Mesenchymal stem cell (in vitro differentiated cells and primary cell): ENCODE measurements at regions not wholly inside any gene's neighbourhood (a gene's known extent, or its start where the extent isn't known, plus 50 kb on each side); places are given as distances from the start of the nearest gene placed in this dataset.

ENCODE experiments used
- DNase-seq: peaks from one replicate; pipeline ENCODE4 v3.0.0-alpha.2; 2013
- H2AFZ ChIP-seq: one replicate; pipeline ENCODE4 v1.6.1; 2013; ENCODE audit warnings: low read depth, mild to moderate bottlenecking, control low read depth, inconsistent platforms, low read length, moderate library complexity
- H2AK5ac ChIP-seq: 2 replicates; pipeline ENCODE4 v1.6.1; 2013; ENCODE audit warnings: low read length, moderate library complexity, mild to moderate bottlenecking, inconsistent platforms; ENCODE audit not compliant: severe bottlenecking
- H2BK120ac ChIP-seq: one replicate; pipeline ENCODE4 v1.6.1; 2013; ENCODE audit warnings: low read depth, mild to moderate bottlenecking, inconsistent platforms, low read length, moderate library complexity
- H2BK12ac ChIP-seq, 2 experiments: one replicate each; pipeline ENCODE4 v1.6.1; 2013; ENCODE audit warnings: inconsistent platforms in 2 of 2, low read length in 2 of 2, mild to moderate bottlenecking in 2 of 2, moderate library complexity in 2 of 2, control low read depth in 1 of 2
- H2BK15ac ChIP-seq: one replicate; pipeline ENCODE4 v1.6.1; 2013; ENCODE audit warnings: mild to moderate bottlenecking, low read depth, inconsistent platforms; ENCODE audit not compliant: poor library complexity, severe bottlenecking
- H2BK5ac ChIP-seq: 2 replicates; pipeline ENCODE4 v1.6.1; 2013; ENCODE audit warnings: low read depth, mild to moderate bottlenecking, low read length, control low read depth, inconsistent platforms; ENCODE audit not compliant: poor library complexity, severe bottlenecking
- H3K14ac ChIP-seq, 2 experiments: one replicate each; pipeline ENCODE4 v1.6.1; 2013; ENCODE audit warnings: inconsistent platforms in 2 of 2, low read length in 2 of 2, control low read depth in 1 of 2, mild to moderate bottlenecking in 1 of 2, moderate library complexity in 1 of 2
- H3K18ac ChIP-seq, 2 experiments: one replicate each; pipeline ENCODE4 v1.6.1; 2013; ENCODE audit warnings: inconsistent platforms in 2 of 2, low read length in 2 of 2, control low read depth in 1 of 2, low read depth in 1 of 2, mild to moderate bottlenecking in 1 of 2
- H3K23ac ChIP-seq, 2 experiments: one replicate each; pipeline ENCODE4 v1.6.1; 2013; ENCODE audit warnings: inconsistent platforms in 2 of 2, low read length in 2 of 2, mild to moderate bottlenecking in 2 of 2, moderate library complexity in 2 of 2, control low read depth in 1 of 2
- H3K27ac ChIP-seq: 2 replicates; pipeline ENCODE4 v1.5.1; 2013; ENCODE audit warnings: mild to moderate bottlenecking, moderate library complexity, low read length, control low read depth, inconsistent platforms; ENCODE audit not compliant: poor library complexity, severe bottlenecking
- H3K27me3 ChIP-seq, 2 experiments: 2 replicates each; pipeline versions ENCODE4 v1.6.1 to v1.7.0; 2013; ENCODE audit warnings: low read length in 2 of 2, mild to moderate bottlenecking in 2 of 2, moderate library complexity in 2 of 2, control low read depth in 1 of 2, inconsistent platforms in 1 of 2; ENCODE audit not compliant: control insufficient read depth in 1 of 2, insufficient read depth in 1 of 2
- H3K36me3 ChIP-seq, 2 experiments: 2 replicates each; pipeline versions ENCODE4 v1.6.1 to v1.7.0; 2013; ENCODE audit warnings: low read length in 2 of 2, control low read depth in 1 of 2, inconsistent platforms in 1 of 2, low read depth in 1 of 2, mild to moderate bottlenecking in 1 of 2; ENCODE audit not compliant: insufficient read depth in 2 of 2, control insufficient read depth in 1 of 2
- H3K4ac ChIP-seq, 2 experiments: one replicate each; pipeline ENCODE4 v1.6.1; 2013; ENCODE audit warnings: inconsistent platforms in 2 of 2, low read length in 2 of 2, mild to moderate bottlenecking in 2 of 2, moderate library complexity in 2 of 2, control low read depth in 1 of 2, low read depth in 1 of 2
- H3K4me1 ChIP-seq: 2 replicates; pipeline ENCODE4 v1.6.1; 2013; ENCODE audit warnings: low read depth, low read length, control low read depth; ENCODE audit not compliant: control insufficient read depth, insufficient read depth
- H3K4me2 ChIP-seq: 2 replicates; pipeline ENCODE4 v1.6.1; 2013; ENCODE audit warnings: low read length, mild to moderate bottlenecking, inconsistent platforms; ENCODE audit not compliant: poor library complexity, severe bottlenecking
- H3K4me3 ChIP-seq, 2 experiments: 2 replicates each; pipeline versions ENCODE4 v1.5.1 to v1.7.0; 2013; ENCODE audit warnings: low read length in 2 of 2, mild to moderate bottlenecking in 2 of 2, control low read depth in 1 of 2, low read depth in 1 of 2; ENCODE audit not compliant: insufficient read depth in 1 of 2
- H3K79me1 ChIP-seq: replicated peaks from 2 replicates; pipeline ENCODE4 v1.6.1; 2013; ENCODE audit warnings: mild to moderate bottlenecking, control low read depth, low read length, inconsistent platforms; ENCODE audit not compliant: poor library complexity, severe bottlenecking
- H3K9ac ChIP-seq: 2 replicates; pipeline ENCODE4 v1.7.0; 2013; ENCODE audit warnings: mild to moderate bottlenecking, low read length, moderate library complexity
- H3K9me3 ChIP-seq: 2 replicates; pipeline ENCODE4 v1.7.0; 2013; ENCODE audit warnings: mild to moderate bottlenecking, low read length; ENCODE audit not compliant: control insufficient read depth
- H4K8ac ChIP-seq: one replicate; pipeline ENCODE4 v1.6.1; 2013; ENCODE audit warnings: inconsistent platforms, mild to moderate bottlenecking, low read length, moderate library complexity
- H4K91ac ChIP-seq: one replicate; pipeline ENCODE4 v1.6.1; 2013; ENCODE audit warnings: mild to moderate bottlenecking, low read length, inconsistent platforms
- WGBS: methylation state at CpG from one replicate; pipeline ENCODE4 v1.1.7; 2013; ENCODE audit warnings: mixed read lengths; 5-methylcytosine and 5-hydroxymethylcytosine counted together

DNA sequence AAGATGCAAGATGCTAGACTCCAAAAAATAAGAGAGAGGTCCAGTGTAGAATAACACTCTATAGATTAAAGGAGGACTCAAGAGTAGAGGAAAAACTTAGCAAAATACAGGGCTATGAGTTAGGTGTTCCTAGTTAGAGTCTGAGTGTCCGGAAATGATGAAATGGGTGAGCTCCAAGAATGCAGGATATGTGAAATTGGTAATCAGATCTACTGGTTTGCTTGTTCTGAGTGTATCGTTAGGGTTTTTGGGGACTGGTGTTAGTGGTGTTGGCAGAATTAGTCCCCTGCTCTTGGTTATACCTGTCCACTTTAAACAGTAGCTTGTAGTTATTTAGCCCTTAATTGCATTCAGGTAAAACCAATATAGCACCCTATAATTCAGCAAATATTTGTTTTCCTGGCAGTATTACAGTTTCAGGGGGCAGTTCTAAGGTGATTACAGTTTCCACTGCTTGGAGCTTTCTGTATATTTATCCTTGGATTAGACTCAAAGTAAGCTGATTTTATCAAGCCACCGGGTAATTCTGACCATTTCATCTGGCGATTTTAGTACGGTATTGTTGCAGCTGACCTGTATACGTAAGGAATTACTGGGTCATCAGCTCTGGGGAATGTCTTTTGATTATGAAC is 332.7 kb downstream of the CHRM3 start:
- 90% methylated on average over 5 of the region's 6 CpGs for WGBS

DNA sequence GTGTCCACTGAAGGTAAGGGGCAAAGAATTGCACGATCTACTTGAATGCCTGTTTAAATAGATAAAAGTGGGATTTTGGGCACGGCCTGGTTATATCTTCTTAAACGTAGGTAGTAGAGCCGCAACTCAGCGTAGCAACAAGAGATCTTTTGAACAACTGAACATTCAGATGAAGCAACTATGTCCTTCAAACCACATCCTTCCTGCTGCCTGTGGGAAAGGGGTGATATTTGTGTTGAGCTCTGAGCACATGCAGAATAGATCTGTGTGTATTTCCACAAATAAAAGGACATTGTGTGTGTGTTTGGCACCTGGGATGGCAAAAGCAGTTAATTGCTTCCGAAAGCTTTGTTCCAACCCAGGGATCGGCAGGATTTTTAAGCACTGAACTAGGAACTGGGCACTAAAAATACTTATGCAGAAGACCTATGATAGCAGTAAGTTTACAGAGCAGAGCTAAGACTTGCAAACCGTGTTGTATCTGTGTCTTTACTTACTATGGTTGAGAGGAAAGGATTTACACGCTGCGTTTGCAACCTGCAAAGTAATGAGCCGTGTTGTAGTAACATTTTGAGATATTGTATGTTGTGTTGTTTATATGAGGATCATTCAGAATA is 333.4 kb downstream of the CHRM3 start:
- 84% methylated on average over 6 of the region's 11 CpGs for WGBS
- H3K4me3 ChIP-seq: no peak overlapping the region
- no peak overlapping the region for H2BK5ac ChIP-seq
- no peak overlapping the region for H2BK120ac ChIP-seq
- no peak overlapping the region for H3K23ac ChIP-seq
- H3K27ac ChIP-seq: no peak overlapping the region
- no peaks in the 10 kb centered on the region for H3K9me3 ChIP-seq
- H4K91ac ChIP-seq: no peak overlapping the region
- H3K4me1 ChIP-seq: no peaks in the 10 kb centered on the region
- H3K9ac ChIP-seq: no peak overlapping the region
- DNase-seq: no peak
- no peak overlapping the region for H3K4me2 ChIP-seq
- no peak overlapping the region for H4K8ac ChIP-seq
- no peak overlapping the region for H2BK15ac ChIP-seq
- no peak overlapping the region for H3K4ac ChIP-seq
- no peak overlapping the region for H2AK5ac ChIP-seq
- no peaks in the 10 kb centered on the region for H3K36me3 ChIP-seq
- H3K18ac ChIP-seq: no peak overlapping the region
- H3K14ac ChIP-seq: no peak overlapping the region
- H2BK12ac ChIP-seq: no peak overlapping the region
- H3K79me1 ChIP-seq: no peaks in the 10 kb centered on the region
- peaks cover 0 to 3% of the 10 kb centered on the region in 2 experiments for H3K27me3 ChIP-seq
- no peak overlapping the region for H2AFZ ChIP-seq

More for the DNA sequence above, 332.7 kb downstream of the CHRM3 start:
- Histone ChIP-seq H2AK5ac (no peak overlapping the region), H2BK15ac (no peak overlapping the region), H2BK120ac (no peak overlapping the region), H3K9me3 (no peaks in the 10 kb centered on the region), H2BK12ac (no peak overlapping the region), H3K18ac (no peak overlapping the region), H3K36me3 (no peaks in the 10 kb centered on the region), H3K4ac (no peak overlapping the region), H4K8ac (no peak overlapping the region), H3K27me3 (peaks cover 0 to 3% of the 10 kb centered on the region in 2 experiments), H3K27ac (no peak overlapping the region), H4K91ac (no peak overlapping the region), H3K4me2 (no peak overlapping the region), H2AFZ (no peak overlapping the region), H3K23ac (no peak overlapping the region), H3K4me1 (no peaks in the 10 kb centered on the region), H2BK5ac (no peak overlapping the region), H3K79me1 (no peaks in the 10 kb centered on the region), H3K9ac (no peak overlapping the region), H3K14ac (no peak overlapping the region), H3K4me3 (no peak overlapping the region)
- no peak for DNase-seq

DNA sequence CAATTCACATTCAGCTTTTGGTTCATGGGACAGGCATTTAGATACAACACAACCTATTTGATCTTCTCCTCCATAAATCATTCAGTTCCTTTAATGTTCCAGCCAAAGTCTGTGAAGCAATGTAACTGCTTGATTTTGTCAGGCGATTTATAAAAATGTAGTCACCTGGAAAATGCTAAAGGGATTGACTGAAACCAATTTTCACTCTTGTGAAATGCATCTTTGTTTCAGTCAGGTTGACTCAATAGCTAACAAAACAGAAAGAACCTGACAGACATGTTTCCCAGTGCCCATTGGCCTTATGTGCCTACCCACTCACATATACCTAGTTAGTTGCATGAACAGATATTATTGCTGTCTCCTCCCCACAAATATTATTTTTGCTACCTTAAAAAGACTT is 335.7 kb downstream of the CHRM3 start:
- Histone ChIP-seq H2AK5ac (no peak overlapping the region), H2AFZ (no peak overlapping the region), H2BK12ac (no peak overlapping the region), H2BK5ac (no peak overlapping the region), H3K23ac (no peak overlapping the region), H3K4me2 (no peak overlapping the region), H3K4ac (no peak overlapping the region), H3K9me3 (no peaks in the 10 kb centered on the region), H3K4me1 (no peaks in the 10 kb centered on the region), H2BK120ac (no peak overlapping the region), H3K14ac (no peak overlapping the region), H3K79me1 (no peaks in the 10 kb centered on the region), H3K9ac (no peak overlapping the region), H3K36me3 (no peaks in the 10 kb centered on the region), H3K27ac (no peak overlapping the region), H3K4me3 (no peak overlapping the region), H3K18ac (no peak overlapping the region), H4K8ac (no peak overlapping the region), H3K27me3 (peaks cover 0 to 3% of the 10 kb centered on the region in 2 experiments), H4K91ac (no peak overlapping the region), H2BK15ac (no peak overlapping the region)
- 100% methylated on average over 1 of the region's 1 CpG for WGBS
- no peak for DNase-seq

DNA sequence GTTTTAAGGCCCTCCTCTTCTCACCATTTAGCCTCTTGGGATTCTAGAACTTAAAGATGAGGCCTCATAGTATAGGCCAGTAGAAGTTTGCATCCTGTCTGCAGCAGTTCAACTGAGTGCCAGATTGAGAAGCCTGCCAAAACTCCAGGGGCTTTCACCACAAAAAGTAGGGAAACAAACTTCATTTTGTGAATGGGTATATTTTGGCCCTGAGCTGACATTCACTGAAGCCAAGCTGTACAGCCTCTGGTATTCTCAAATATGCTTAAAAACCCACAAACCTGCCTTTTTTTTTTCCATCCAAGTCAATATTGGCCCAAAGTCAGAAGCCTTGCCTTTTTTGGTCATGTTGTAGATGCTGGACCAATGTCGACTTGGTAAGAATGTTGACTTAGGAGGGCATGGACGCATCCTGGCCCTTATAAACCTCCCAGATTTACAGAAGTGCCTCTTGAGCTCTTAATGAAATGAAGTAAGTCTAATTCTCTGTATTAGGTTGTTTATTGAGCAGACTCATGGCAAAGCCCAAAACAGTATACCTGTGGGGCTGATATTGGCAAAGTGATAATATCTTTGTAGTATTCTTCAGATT is 337.5 kb downstream of the CHRM3 start:
- no peak overlapping the region for H2BK5ac ChIP-seq
- no peak overlapping the region for H4K8ac ChIP-seq
- no peak overlapping the region for H2AK5ac ChIP-seq
- peaks cover 0 to 3% of the 10 kb centered on the region in 2 experiments for H3K27me3 ChIP-seq
- no peaks in the 10 kb centered on the region for H3K79me1 ChIP-seq
- no peak overlapping the region for H3K23ac ChIP-seq
- no peaks in the 10 kb centered on the region for H3K4me1 ChIP-seq
- no peak overlapping the region for H2BK15ac ChIP-seq
- H2AFZ ChIP-seq: no peak overlapping the region
- H3K4me3 ChIP-seq: no peak overlapping the region
- H3K36me3 ChIP-seq: no peaks in the 10 kb centered on the region
- DNase-seq: no peak
- no peak overlapping the region for H3K14ac ChIP-seq
- no peak overlapping the region for H2BK120ac ChIP-seq
- H3K4ac ChIP-seq: no peak overlapping the region
- no peak overlapping the region for H3K27ac ChIP-seq
- no peak overlapping the region for H4K91ac ChIP-seq
- no peak overlapping the region for H3K18ac ChIP-seq
- 48% methylated on average over 2 of the region's 2 CpGs for WGBS
- H3K9me3 ChIP-seq: no peaks in the 10 kb centered on the region
- no peak overlapping the region for H3K4me2 ChIP-seq
- no peak overlapping the region for H3K9ac ChIP-seq
- H2BK12ac ChIP-seq: no peak overlapping the region
